Body of pancreas (tissue), 4 donors: ENCODE measurements at regions not wholly inside any gene's neighbourhood (a gene's known extent, or its start where the extent isn't known, plus 50 kb on each side); places are given as distances from the start of the nearest gene placed in this dataset.

ENCODE experiments used
- CTCF ChIP-seq, 7 experiments: fragments of 450-650 bp in 4 of 7; fragments of 200-600 bp in 3 of 7; sonication (generic) in 3 of 7; IDR thresholded peaks; one replicate each; pipeline ENCODE4 v1.5.1; 2016 to 2019; ENCODE audit warnings: antibody characterized with exemption in 7 of 7
- POLR2A ChIP-seq, 3 donors: fragments of 450-650 bp; IDR thresholded peaks; one replicate each; pipeline ENCODE4 v1.6.1; 2016; ENCODE audit warnings: antibody characterized with exemption in 3 of 3, mild to moderate bottlenecking in 2 of 3

GRCh38 chr7:112957901-112958300 lies 128.7 kb downstream of the GPR85 start:
- TF ChIP-seq CTCF (IDR thresholded peaks at IDR 0.05), result no peak
- no peak for TF ChIP-seq POLR2A (IDR thresholded peaks at IDR 0.05)
